GM21381 (cell line): ENCODE measurements at regions not wholly inside any gene's neighbourhood (a gene's known extent, or its start where the extent isn't known, plus 50 kb on each side); places are given as distances from the start of the nearest gene placed in this dataset.

Experiments used
- ATAC-seq: cut with Tn5 transposase; IDR thresholded peaks from one replicate; pipeline ENCODE4 v1.9.1; 2021; ENCODE audit warnings: mild to moderate bottlenecking, moderate library complexity; ENCODE audit not compliant: unreplicated experiment

- no peak for ATAC-seq
Measured at GRCh38 chr9:2559192-2560152, 62.1 kb upstream of the VLDLR start.

- ATAC-seq: no peak
Measured at GRCh38 chr9:2560180-2560579, 61.4 kb upstream of the VLDLR start.

GRCh38 chr9:2565676-2566340 lies 55.8 kb upstream of the VLDLR start:
- ATAC-seq: no peak

- no peak for ATAC-seq
Measured at GRCh38 chr9:2567922-2568321, 53.7 kb upstream of the VLDLR start.

GRCh38 chr9:2568689-2569088 lies 52.9 kb upstream of the VLDLR start:
- no peak for ATAC-seq

- peak; percentile 76 for ATAC-seq
Measured at GRCh38 chr9:2570615-2571479, 50.7 kb upstream of the VLDLR start.
